Right cardiac atrium (tissue), 5 donors: ENCODE measurements at regions not wholly inside any gene's neighbourhood (a gene's known extent, or its start where the extent isn't known, plus 50 kb on each side); places are given as distances from the start of the nearest gene placed in this dataset.
A peak's percentile ranks its signal among the peaks of the same experiment; 100 is the strongest.

ENCODE experiments used
- ATAC-seq, 2 donors: fragments of 200-7000 bp; cut with Tn5 transposase; one replicate each; pipeline versions ENCODE4 v1.8.0 to v1.9.1; 2020; ENCODE audit warnings: moderate library complexity in 2 of 2, mild to moderate bottlenecking in 1 of 2
- DNase-seq, 3 donors: peaks; one replicate each; pipeline ENCODE4 v3.0.0-alpha.2; 2020
- H3K27ac ChIP-seq: one replicate; pipeline ENCODE4 v1.5.1; 2013; ENCODE audit warnings: mild to moderate bottlenecking, low read length, control low read depth, moderate library complexity
- H3K27me3 ChIP-seq: one replicate; pipeline ENCODE4 v1.6.1; 2013; ENCODE audit not compliant: control insufficient read depth, insufficient read depth
- H3K4me1 ChIP-seq: one replicate; pipeline ENCODE4 v1.6.1; 2013; ENCODE audit warnings: low read length; ENCODE audit not compliant: control insufficient read depth, insufficient read depth
- H3K4me3 ChIP-seq: one replicate; pipeline ENCODE4 v1.5.1; 2013; ENCODE audit warnings: low read length, control low read depth
- H3K9me3 ChIP-seq: one replicate; pipeline ENCODE4 v1.6.1; 2013; ENCODE audit warnings: low read length; ENCODE audit not compliant: control insufficient read depth
- WGBS: extraction: QIAGEN DNeasy Blood & Tissue Kit; methylation state at CpG from one replicate; pipeline ENCODE4 v1.1.7; 2013; 5-methylcytosine and 5-hydroxymethylcytosine counted together
- intact Hi-C, 4 donors: fragments of 100-400 bp; cut with DNase I; formaldehyde crosslinking; loops; one replicate each; pipeline versions ENCODE4 v1.11.0 to v1.14.0; 2022 to 2023
- donor health status: healthy with polysubstance abuse.
- donor health status: DM: no; HTN: yes; CAD: no.
- donor health status: DM: no; HTN: no; CAD: no.
- donor health status: DM: no; HTN: yes; CAD: no; lungs with severe emphysema.
- donor health status: DM: yes; HTN: yes; CAD: no.

GRCh38 chr7:69185170-69185569 lies 413.1 kb upstream of the AUTS2 start:
- H3K27ac ChIP-seq: no peak overlapping the region
- WGBS: 96% methylated on average over 5 of the region's 5 CpGs
- peaks cover under 1% of the 10 kb centered on the region for H3K4me1 ChIP-seq
- no peaks in the 10 kb centered on the region for H3K9me3 ChIP-seq
- intact Hi-C loops: no loop called here
- DNase-seq: no peak
- H3K4me3 ChIP-seq: no peak overlapping the region
- H3K27me3 ChIP-seq: no peaks in the 10 kb centered on the region
- ATAC-seq: no peak

- Histone ChIP-seq H3K27me3 (no peaks in the 10 kb centered on the region), H3K27ac (no peak overlapping the region), H3K4me3 (no peak overlapping the region), H3K4me1 (peaks cover 3% of the 10 kb centered on the region), H3K9me3 (no peaks in the 10 kb centered on the region)
- no peak for ATAC-seq
- DNase-seq: no peak
- WGBS: 97% methylated on average over 5 of the region's 5 CpGs
- intact Hi-C loops: no loop called here
These were observed 411.3 kb upstream of the AUTS2 start for GRCh38 chr7:69186974-69187373.

- Histone ChIP-seq H3K4me3 (no peak overlapping the region), H3K9me3 (no peaks in the 10 kb centered on the region), H3K4me1 (peaks cover 3% of the 10 kb centered on the region), H3K27ac (no peak overlapping the region), H3K27me3 (no peaks in the 10 kb centered on the region)
- DNase-seq (no peak), ATAC-seq (no peak)
- intact Hi-C loops: no loop called here
- WGBS: 93% methylated on average over 5 of the region's 5 CpGs
These were observed 410.4 kb upstream of the AUTS2 start for GRCh38 chr7:69187824-69188333.

- no peak overlapping the region for H3K27ac ChIP-seq
- DNase-seq (no peak), ATAC-seq (no peak)
- no peaks in the 10 kb centered on the region for H3K9me3 ChIP-seq
- no peaks in the 10 kb centered on the region for H3K27me3 ChIP-seq
- 95% methylated on average over 3 of the region's 3 CpGs for WGBS
- intact Hi-C loops: no loop called here
- H3K4me1 ChIP-seq: peaks cover 3% of the 10 kb centered on the region
- H3K4me3 ChIP-seq: no peak overlapping the region
These were observed 408.9 kb upstream of the AUTS2 start for GRCh38 chr7:69189406-69189805.

- 94% methylated on average over 5 of the region's 5 CpGs for WGBS
These were observed 408.2 kb upstream of the AUTS2 start for GRCh38 chr7:69190025-69190424.

GRCh38 chr7:69190763-69191162 lies 407.5 kb upstream of the AUTS2 start:
- peaks cover 3% of the 10 kb centered on the region for H3K4me1 ChIP-seq
- DNase-seq (no peak), ATAC-seq (peak; percentile 68 to 90)
- peak overlapping the region; percentile 75 for H3K27ac ChIP-seq
- 29% methylated on average over 2 of the region's 2 CpGs for WGBS
- H3K27me3 ChIP-seq: no peaks in the 10 kb centered on the region
- no peak overlapping the region for H3K4me3 ChIP-seq
- intact Hi-C loops: no loop called here
- H3K9me3 ChIP-seq: no peaks in the 10 kb centered on the region

More at GRCh38 chr7:69190025-69190424, 408.2 kb upstream of the AUTS2 start:
- Histone ChIP-seq H3K27ac (peak overlapping the region; percentile 75), H3K4me3 (no peak overlapping the region), H3K9me3 (no peaks in the 10 kb centered on the region), H3K4me1 (peaks cover 3% of the 10 kb centered on the region), H3K27me3 (no peaks in the 10 kb centered on the region)
- DNase-seq (no peak), ATAC-seq (no peak)
- intact Hi-C loops: no loop called here

- no peak for ATAC-seq
- intact Hi-C loops: no loop called here
- H3K27me3 ChIP-seq: no peaks in the 10 kb centered on the region
- no peak for DNase-seq
- no peak overlapping the region for H3K4me3 ChIP-seq
- WGBS: 77% methylated on average over 3 of the region's 3 CpGs
- H3K9me3 ChIP-seq: no peaks in the 10 kb centered on the region
- no peak overlapping the region for H3K27ac ChIP-seq
- H3K4me1 ChIP-seq: peaks cover 3% of the 10 kb centered on the region
These were observed 406.1 kb upstream of the AUTS2 start for GRCh38 chr7:69192134-69192533.

- Histone ChIP-seq H3K27ac (no peak overlapping the region), H3K4me3 (no peak overlapping the region), H3K4me1 (peaks cover 3% of the 10 kb centered on the region), H3K27me3 (no peaks in the 10 kb centered on the region), H3K9me3 (no peaks in the 10 kb centered on the region)
- intact Hi-C loops: no loop called here
- 95% methylated on average over 4 of the region's 4 CpGs for WGBS
- ATAC-seq (no peak), DNase-seq (no peak)
These were observed 405.2 kb upstream of the AUTS2 start for GRCh38 chr7:69193061-69193460.

- 82% methylated on average over 1 of the region's 1 CpG for WGBS
- H3K27ac ChIP-seq: no peak overlapping the region
- H3K4me1 ChIP-seq: no peaks in the 10 kb centered on the region
- no peaks in the 10 kb centered on the region for H3K27me3 ChIP-seq
- intact Hi-C loops: no loop called here
- no peaks in the 10 kb centered on the region for H3K9me3 ChIP-seq
- no peak overlapping the region for H3K4me3 ChIP-seq
- ATAC-seq (no peak), DNase-seq (no peak)
These were observed 401.7 kb upstream of the AUTS2 start for GRCh38 chr7:69196593-69196992.

GRCh38 chr7:69198250-69198649 lies 400.0 kb upstream of the AUTS2 start:
- 100% methylated on average over 1 of the region's 1 CpG for WGBS
- no peaks in the 10 kb centered on the region for H3K27me3 ChIP-seq
- ATAC-seq (no peak), DNase-seq (no peak)
- no peak overlapping the region for H3K27ac ChIP-seq
- no peak overlapping the region for H3K4me3 ChIP-seq
- no peaks in the 10 kb centered on the region for H3K4me1 ChIP-seq
- intact Hi-C loops: no loop called here
- no peaks in the 10 kb centered on the region for H3K9me3 ChIP-seq

GRCh38 chr7:69199041-69199440 lies 399.2 kb upstream of the AUTS2 start:
- H3K4me3 ChIP-seq: no peak overlapping the region
- H3K9me3 ChIP-seq: no peaks in the 10 kb centered on the region
- DNase-seq (no peak), ATAC-seq (no peak)
- H3K27me3 ChIP-seq: no peaks in the 10 kb centered on the region
- no peaks in the 10 kb centered on the region for H3K4me1 ChIP-seq
- WGBS: 71% methylated on average over 5 of the region's 5 CpGs
- intact Hi-C loops: no loop called here
- peak overlapping the region; percentile 24 for H3K27ac ChIP-seq

GRCh38 chr7:69199661-69200060 lies 398.6 kb upstream of the AUTS2 start:
- DNase-seq: no peak
- H3K27me3 ChIP-seq: no peaks in the 10 kb centered on the region
- no peaks in the 10 kb centered on the region for H3K4me1 ChIP-seq
- H3K27ac ChIP-seq: no peak overlapping the region
- no peak for ATAC-seq
- H3K4me3 ChIP-seq: no peak overlapping the region
- intact Hi-C loops: no loop called here
- H3K9me3 ChIP-seq: no peaks in the 10 kb centered on the region
- 50% methylated on average over 1 of the region's 1 CpG for WGBS
